ENCODE measurements at regions not wholly inside any gene's neighbourhood (a gene's known extent, or its start where the extent isn't known, plus 50 kb on each side); places are given as distances from the start of the nearest gene placed in this dataset.
"Not testable (repeated sequence)": the region's sequence is repeated elsewhere in the genome, so short reads cannot be mapped to it uniquely, and the experiment has no call there.

DNA sequence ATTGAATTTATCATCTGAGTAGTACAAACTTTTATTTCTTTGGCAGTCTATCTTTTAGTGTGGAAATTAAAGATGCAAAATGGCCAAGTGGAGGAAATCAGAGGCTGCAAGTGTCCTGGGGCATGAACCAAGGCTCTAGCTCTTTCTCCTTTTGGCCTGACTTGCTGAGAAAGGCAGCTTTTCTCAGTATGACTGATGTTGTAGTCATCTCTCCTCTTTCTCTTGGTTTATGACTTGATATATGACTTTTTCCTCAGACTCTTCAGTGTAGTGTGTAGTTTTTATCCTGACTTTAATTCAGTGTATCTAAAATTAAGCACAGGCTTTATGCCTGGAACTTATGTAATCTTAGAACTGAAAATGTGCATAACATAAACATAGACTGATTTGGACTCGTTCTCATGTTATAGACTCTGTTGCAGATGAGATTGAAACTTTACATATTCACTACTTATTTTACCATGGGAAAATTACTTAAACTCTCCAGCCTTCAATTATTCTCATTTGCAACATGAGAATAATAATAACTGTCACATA is 65.7 kb downstream of the SLITRK5 start:
- DNase-seq = no peak

DNA sequence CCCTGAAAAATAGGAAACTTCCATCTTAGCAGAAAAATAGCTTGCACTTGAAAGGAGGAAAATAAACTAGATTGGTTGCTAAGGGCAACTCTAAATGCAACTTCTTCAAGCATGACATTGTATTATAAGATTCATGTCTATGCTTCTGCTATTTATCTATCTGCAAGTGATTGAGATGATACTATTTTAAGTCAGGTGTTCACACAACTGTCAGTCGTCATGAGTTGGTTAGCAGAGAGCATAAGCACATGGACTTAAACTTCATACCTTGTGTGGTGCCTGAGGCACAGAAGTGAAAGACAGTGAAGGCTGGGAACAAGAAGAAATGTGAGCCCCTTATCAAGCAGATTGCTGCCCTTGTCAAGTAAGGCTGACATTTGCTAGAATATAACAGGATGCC is 82.9 kb downstream of the SLITRK5 start:
- DNase-seq = no peak

DNA sequence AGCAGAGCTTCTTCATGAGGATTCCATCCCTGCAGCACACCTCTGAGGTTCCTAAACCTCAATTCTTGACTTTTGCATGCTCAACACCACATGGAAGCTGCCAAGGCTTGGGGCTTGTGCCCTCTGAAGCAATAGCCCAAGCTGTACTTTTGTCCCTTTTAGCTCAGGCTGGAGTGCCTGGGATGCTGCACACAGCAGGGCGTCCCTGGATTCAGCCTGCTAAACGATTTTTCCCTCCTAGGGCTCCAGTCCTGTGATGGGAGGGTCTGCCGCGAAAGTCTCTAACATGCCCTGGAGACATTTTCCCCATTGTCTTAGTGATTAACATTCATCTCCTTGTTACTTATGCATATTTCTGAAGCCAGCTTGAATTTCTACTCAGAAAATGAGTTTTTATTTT is 98.3 kb downstream of the SLITRK5 start:
- no peak for DNase-seq

DNA sequence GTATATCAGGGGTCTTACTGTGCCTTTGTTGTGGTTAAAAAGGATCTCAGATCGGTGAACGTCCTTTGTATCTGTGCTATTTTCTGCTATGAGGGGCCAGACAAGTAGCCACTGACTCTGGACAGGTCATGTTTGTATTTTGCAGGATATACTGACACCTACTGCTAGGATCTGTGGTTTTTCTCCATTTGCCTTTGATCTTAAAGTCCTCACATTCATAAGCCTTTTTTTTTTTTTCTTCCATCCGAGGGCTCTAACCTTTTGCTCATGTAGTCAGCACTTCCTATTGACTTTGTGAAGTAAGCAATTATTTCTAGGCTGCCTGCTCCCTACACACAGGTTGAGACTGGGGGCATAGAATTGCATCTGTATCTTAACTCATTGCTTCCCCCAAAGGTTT is 106.2 kb downstream of the SLITRK5 start:
- DNase-seq = no peak

DNA sequence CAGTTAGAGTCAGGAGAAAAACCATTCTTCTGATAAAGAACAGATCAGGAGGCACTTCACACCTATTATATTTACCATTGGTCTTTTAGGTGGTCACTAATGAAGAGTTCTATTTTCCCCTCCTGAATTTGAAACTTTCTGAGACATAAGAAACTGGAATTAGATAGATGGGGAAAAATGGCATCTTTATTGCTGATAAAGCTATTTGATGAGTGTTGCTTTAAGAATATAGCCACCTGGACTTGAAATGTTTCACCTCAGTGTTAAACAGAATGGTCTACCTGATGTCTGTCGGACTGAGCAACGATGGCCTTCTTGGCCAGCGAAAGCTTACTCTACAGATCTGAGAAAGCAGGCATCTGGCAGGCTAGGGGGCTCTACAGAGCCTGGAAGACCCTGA is 107.0 kb downstream of the SLITRK5 start:
- no peak for DNase-seq

DNA sequence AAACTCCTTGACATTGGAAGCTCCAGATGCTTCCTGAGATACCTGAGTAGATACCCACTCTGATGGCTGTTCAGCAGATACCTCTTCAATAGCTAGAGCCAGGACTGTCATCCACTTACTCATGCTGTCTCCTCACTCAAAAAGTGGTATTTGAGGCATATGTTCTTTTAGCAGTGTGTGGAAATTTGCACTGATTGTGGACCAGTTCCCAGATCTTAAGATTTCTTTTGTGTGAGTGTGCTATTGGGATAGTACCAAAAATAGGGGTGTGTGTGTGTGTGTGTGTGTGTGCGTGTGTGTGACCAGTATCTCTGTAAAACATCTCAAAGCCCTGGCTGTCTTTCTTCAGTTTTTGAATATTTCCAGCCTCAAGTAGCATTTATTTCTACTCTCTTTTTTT is 108.3 kb downstream of the SLITRK5 start:
- DNase-seq = no peak

DNA sequence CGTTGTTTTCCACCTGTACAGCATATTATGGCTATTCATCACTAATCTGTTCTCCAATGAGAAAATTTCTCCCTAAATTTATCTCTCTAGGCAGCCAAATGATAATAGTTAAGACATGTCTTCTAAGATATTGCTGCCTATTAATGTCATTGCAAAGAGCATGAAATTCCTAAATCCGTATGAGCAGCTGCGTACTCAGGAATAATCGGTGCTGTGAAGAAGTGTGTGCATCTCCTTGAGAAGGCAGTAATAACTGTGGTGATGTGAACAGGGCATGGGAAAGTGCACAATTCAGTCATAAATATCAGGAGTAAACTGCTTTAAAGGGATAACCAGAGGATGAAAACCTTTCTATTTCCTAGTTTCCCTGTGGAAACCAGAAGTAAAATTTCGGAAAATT is 112.2 kb downstream of the SLITRK5 start:
- DNase-seq = no peak

DNA sequence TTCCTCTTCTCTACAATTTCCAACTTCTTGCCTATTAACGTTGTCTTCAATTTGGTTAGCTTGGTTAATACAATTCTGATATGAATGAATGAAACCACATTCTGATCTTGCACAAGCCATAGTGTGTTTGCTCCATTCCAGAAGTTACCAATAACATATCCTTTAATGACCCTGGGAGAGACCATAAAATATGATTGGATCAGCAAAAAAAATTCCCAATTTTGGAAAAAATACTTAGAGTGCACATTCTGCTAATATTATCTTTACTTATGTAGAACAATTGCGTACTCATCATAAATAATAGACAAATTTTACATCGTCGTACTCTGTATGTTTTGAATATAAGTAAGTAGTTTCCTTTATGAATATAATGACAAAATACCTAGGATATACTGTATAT is 117.2 kb downstream of the SLITRK5 start:
- no peak for DNase-seq

DNA sequence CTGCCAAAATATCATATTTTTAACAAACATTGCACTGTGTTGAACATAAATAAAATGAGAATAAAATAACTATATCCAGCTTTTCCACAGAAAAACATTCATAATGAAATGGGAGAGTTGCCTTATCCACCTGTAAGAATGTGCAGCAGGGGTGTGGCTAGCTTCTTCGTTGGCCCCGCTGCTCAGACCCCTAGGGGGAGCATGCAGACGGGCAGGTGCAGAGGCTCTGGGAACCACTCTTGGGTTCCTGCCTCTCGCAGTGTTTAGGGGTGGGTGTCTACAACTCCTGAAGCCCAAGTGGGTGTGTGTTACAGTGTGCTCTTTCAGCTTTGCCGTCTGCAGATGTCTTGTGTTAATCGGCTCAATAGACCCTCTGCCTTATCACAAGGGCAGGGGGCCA is 121.7 kb downstream of the SLITRK5 start:
- no peak for DNase-seq

DNA sequence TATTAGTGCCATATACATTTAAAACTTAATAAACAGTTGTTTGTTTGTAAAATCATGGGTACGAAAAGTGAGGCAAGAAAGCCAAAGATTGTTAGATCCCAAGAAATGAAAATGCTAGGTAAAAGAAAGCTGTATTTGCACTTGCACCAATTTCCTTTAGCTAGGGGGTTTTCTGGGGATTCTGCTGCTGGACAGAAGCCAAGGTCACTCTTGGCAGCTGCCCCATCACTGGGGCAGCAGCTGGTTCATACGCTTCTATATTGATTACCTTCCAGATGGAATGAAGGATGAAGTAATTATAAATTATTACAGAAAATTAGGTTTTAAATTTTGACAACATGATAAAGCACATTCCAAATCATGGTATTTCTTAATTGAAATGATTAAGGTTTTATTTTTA is 127.4 kb downstream of the SLITRK5 start:
- no peak for DNase-seq

DNA sequence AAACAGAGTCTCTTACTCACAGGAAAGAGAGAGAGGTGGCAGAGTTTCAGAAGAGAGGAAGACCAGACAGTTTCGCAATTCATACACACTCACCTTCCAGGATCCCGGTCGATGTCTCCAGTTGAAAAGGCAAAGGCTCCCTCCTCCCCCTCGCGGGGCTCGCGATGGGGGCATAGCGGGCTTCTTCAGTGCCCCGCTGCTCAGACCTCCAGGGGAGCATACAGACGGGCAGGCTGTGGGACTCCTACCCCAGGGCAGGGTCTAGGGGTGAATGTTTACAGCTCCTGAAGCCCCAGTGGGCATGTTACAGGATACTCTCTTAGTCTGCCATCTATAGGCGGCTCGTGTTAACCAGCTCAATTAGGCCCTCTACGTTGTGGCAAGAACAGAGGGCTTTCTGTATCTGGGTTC is 139.2 kb downstream of the SLITRK5 start:
- DNase-seq = no peak

DNA sequence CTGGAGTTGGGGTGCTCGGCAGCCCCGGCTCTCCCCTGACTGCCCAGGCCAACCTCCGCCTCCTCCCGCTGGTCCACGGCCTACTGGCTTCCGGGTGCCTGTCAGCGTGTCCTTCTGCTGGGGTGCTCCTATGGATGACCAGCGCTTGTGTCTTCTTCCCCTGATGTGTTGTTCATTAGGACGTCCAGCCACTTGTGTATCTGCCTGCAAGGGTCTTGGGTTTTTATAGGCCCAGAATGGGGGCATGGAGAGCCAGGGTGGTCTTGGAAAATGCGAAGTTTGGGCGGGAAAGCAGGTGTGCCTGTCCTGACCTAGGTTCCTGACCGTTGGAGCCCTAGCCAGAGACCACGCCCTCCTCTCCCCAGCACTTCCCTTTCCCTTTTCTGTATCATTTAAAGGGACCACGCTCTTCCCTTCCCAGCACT is 139.8 kb downstream of the SLITRK5 start:
- DNase-seq = no peak

DNA sequence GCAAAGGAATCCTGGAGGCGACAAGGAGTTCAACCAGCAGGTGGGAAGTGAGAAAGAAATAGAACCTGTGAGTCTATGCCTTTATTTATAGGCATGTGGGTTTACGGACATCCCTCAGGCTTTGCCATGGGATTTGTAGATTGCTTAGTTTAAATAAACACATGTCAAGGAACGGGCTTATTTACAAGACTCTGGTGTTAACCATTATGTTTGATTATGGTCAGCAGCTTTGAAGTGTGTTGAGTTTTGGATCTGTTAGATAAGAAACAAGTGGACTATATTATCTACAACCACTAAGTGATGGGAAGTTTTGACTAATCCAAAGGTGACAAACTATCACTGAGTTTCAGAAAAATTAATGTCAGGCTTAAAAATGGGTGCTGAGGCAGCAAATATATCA is 143.2 kb downstream of the SLITRK5 start:
- no peak for DNase-seq

DNA sequence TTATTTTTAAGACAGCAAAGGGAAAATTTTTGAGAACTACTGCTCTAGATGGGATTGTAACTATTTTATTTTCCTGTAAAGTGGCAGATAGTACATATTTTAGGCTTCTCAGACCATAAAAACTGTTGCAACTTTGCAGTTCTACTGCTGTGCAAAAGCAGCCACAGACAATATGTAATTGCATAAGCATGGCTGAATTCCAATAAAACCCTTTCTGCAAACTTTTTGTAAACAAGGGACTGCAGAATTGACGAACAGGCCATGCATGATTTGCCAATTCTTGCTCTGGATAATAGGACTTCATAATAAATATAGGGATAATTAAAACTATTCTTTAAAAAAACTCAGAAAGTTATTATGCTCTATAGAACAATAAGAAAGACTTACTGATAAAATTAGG is 149.1 kb downstream of the SLITRK5 start:
- DNase-seq = no peak

DNA sequence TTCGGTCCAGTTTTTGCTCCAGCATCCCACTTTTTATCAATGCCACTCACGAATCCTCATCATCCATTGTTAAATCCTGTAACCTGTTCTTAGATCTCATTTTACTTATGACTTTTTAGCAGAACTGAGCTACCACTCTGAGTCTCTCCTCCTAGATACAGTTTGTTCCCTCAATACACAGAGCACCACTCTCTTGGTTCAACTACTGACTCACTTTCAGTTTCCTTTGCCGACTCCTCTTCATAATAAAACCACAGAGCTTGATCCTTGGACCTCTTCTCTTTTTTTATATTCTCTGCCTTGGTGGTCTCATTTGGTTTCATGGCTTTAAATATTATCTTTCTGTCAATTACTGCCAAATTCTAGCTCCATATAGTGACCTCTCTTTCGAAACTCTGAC is 150.3 kb downstream of the SLITRK5 start:
- DNase-seq = no peak

DNA sequence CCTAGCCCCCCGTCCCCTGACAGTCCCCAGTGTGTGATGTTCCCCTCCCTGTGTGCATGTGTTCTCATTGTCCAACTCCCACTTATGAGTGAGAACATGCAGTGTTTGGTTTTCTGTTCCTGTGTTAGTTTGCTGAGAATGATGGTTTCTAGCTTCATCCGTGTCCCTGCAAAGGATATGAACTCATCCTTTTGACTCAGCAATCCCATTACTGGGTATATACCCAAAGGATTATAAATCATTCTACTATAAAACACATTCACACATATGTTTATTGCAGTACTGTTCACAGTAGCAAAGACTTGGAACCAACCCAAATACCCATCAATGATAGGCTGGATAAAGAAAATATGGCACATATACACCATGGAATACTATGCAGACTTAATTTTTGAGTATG is 155.1 kb downstream of the SLITRK5 start:
- not testable (repeated sequence) for DNase-seq

DNA sequence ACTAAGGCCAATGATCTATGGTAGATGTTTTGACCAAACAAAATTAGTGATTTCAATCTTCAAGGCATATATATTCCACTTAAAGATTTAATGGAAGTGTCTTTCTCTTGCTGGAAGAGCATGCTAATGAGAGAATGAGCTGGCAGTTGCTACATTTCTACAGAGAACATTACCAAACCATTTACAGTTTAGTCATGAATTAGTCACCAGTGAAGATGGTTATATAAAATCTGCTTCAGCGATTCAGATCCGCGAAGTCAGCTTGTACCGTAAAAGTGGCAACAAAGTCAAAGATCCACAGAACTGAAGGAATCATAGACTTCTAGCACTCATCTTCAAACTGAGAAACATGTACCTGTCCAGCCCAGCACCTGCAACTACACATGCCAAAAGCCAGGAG is 156.3 kb downstream of the SLITRK5 start:
- DNase-seq = peak; percentile 31

DNA sequence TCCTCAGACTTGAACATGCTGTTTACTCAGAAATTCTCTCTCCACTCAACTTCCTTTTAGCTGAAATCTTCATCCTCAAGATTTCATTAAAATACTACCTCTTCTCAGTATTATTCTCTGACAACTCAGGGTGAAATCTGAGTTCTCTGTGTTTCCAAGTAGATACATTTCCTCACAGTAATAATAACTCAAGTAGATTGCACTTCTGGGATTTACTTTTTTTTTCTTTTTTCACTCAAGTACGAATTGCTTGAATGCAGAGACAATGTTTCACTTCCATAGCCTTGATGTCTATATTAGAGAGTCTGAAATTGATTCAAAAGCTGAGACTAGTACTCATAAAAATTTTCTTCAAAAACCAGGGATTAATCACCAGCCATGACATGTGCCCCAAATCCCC is 166.4 kb downstream of the SLITRK5 start:
- DNase-seq = no peak

DNA sequence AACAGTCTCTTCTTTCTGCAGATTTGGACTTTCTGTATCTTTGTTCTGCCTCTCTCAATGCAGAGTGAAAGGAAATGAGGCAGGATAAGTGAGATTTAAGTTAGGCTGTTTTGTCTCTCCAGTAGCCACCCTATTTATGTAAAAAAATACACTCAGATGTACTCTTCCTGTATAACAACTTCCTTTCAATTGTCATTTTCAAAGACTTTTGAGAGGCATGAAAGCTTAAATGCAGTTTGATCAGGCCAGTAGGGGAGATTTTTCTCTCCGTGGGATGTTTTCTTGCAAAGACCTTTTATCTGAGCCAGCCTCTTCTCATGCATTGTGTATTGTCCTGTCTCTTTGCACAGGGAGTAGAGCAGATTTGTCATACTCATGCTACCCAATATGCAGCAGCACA is 166.8 kb downstream of the SLITRK5 start:
- DNase-seq = no peak

DNA sequence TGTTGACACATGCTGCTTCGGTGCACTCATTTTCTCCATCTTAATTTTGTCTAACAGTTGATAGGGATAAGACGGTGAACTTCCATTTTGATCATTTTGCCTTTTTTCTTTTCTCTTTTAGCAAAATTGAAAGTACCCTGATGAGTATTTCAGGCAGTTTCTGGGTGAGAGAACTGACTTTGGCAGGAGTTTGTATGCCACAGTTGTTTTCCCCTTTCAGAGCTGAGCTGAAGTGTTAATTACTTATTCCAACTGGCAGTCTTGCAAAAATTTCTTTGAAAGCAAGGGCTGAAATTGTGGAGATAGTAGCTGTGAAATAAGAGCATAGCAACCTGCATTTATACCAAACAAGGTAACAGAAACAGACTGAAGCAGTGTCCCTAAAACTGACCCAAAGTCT is 180.2 kb downstream of the SLITRK5 start:
- no peak for DNase-seq

DNA sequence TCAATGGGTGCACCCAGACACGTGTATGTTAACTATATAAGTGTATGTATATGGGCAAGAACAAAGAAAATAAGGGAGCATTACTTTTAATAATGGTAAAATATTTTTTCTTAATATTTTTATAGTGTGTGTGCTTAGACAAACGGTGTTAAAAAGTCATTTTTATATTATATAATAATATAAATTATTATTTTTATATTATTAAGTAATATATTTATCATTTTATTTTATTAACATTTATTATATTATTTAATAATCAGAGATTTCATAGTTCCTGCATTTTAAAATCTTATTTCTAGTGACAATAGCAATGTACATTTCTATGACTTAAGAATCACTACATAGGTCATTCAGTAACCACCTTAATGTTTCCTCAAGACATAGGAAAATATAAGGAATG is 184.4 kb downstream of the SLITRK5 start:
- DNase-seq = no peak

DNA sequence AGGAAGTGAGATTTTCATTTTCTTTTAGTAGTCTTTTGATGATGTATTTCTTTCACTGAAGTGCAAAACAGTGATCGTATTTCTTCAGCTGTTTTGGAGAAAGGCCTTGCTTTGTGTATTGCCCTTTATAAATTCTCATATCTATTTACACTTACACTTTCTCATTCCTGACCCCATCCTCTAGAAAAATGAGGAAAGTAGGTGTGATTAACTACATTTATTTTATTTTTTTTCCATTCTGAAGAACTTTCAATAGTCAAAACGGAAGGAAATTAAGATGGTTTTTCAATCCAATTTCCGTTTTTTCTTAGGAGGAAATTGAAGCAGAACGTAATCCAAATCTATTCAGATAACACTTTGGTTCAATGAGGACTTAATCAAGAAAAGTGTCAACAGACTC is 188.1 kb downstream of the SLITRK5 start:
- DNase-seq = no peak

DNA sequence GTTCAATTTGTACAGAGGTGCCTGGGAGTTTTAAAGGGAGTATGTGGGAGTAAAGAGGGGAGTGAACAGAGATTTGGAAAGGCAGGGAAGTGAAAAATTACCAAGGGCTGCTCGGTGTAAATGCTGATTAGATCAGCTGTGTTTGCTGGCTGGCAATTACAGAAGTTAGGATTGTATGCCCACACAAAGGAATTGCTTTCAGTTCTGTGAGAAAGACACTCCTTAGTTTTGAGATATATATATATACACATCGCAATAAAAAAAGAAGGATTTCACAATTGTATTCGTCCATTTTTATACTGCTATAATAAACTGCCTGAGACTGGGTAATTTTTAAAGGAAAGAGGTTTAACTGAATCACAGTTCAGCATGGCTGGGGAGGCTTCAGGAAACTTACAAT is 196.3 kb downstream of the SLITRK5 start:
- DNase-seq = no peak

DNA sequence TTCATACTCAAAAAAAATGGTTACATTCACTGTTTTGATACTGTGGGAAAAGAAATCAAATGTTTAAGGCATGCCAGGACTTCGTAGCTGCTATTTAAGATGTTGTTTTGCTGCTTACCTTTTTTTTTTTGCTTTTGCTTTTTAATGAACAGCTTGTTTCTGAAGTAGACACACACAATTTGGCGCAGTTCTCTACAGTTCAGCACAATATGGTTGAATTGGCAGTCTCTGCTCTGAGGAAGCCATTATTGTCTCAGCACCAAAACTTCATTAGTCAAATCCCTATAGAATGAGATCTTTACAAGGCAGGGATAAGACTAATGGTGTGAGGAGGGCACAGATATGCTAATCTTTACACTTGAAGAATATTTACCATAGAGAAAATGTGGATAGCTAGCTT is 197.6 kb downstream of the SLITRK5 start:
- DNase-seq = no peak

DNA sequence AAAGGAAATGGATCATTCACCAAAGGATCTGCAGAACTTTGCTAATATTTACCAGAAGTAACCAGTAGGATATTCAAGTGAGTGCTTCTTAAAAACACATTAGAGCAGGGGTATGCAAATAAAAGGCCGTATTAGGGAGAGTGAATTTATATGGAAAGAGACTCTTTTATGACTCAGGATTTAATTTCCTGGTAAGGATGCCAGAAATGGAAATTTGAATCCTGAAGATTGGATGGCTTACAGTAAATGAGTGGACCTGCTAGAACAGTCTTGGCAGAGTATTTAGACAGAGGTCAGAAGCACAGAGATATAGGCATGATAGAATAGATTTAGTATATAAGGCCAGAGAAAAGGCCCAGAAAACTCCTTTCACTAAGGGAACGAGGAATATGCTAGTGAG is 201.6 kb downstream of the SLITRK5 start:
- no peak for DNase-seq

DNA sequence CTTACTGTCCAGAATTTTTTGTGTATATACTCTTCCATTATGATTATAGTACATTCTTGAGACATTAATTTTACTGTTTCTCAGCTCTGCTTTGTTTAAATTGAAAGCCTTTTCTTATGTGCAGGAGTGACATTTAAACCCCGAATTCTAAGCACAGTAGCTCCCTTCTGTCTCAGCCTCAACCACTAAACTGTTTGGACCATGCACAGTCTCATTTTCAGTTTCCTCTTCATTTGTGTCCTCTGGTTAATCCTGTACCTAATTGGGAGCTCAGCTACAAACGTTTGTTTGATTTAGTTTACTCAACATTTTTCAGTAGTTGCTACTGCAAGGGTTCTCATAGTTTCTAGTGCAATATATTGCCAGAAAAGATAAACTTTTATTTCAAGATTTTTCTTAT is 206.3 kb downstream of the SLITRK5 start:
- no peak for DNase-seq
